Neural progenitor cell (in vitro differentiated cells): ENCODE measurements at regions not wholly inside any gene's neighbourhood (a gene's known extent, or its start where the extent isn't known, plus 50 kb on each side); places are given as distances from the start of the nearest gene placed in this dataset.

ENCODE experiments used
- DNase-seq: peaks from one replicate; pipeline ENCODE4 v3.0.0-alpha.2; 2016; ENCODE audit warnings: low spot score
- H2AFZ ChIP-seq: fragments of 200-600 bp; sonication (generic); replicated peaks from 2 replicates; pipeline ENCODE4 v1.6.1; 2016; ENCODE audit warnings: antibody characterized with exemption
- H3F3A ChIP-seq: fragments of 200-600 bp; sonication (generic); 2 replicates; pipeline ENCODE4 v1.6.1; 2016; ENCODE audit warnings: antibody characterized with exemption, low read depth
- H3K27ac ChIP-seq: fragments of 200-600 bp; sonication (generic); 2 replicates; pipeline ENCODE4 v1.5.1; 2016; ENCODE audit warnings: mild to moderate bottlenecking
- H3K27me3 ChIP-seq: fragments of 200-600 bp; sonication (generic); 2 replicates; pipeline ENCODE4 v1.6.1; 2016; ENCODE audit warnings: mild to moderate bottlenecking, moderate library complexity
- H3K36me3 ChIP-seq: fragments of 200-600 bp; sonication (generic); 2 replicates; pipeline ENCODE4 v1.5.1; 2016
- H3K4me1 ChIP-seq: fragments of 200-600 bp; sonication (generic); 2 replicates; pipeline ENCODE4 v1.6.1; 2016; ENCODE audit warnings: mixed run types
- H3K4me2 ChIP-seq: fragments of 200-600 bp; sonication (generic); 2 replicates; pipeline ENCODE4 v1.6.1; 2016
- H3K4me3 ChIP-seq: fragments of 200-600 bp; sonication (generic); 2 replicates; pipeline ENCODE4 v1.5.1; 2016
- H3K79me2 ChIP-seq: fragments of 200-600 bp; sonication (generic); 2 replicates; pipeline ENCODE4 v1.6.1; 2016; ENCODE audit warnings: low read depth
- H3K9ac ChIP-seq: fragments of 200-600 bp; sonication (generic); 2 replicates; pipeline ENCODE4 v1.6.1; 2016
- H3K9me3 ChIP-seq: fragments of 200-600 bp; sonication (generic); 2 replicates; pipeline ENCODE4 v1.5.1; 2016; ENCODE audit warnings: low read depth
- H4K20me1 ChIP-seq: fragments of 200-600 bp; sonication (generic); 2 replicates; pipeline ENCODE4 v1.6.1; 2016; ENCODE audit warnings: low read depth
- H3K27ac Mint-ChIP-seq: 3 replicates; pipeline ENCODE4 v1.8.0; 2021; ENCODE audit warnings: mixed read lengths
- H3K27me3 Mint-ChIP-seq: 2 replicates; pipeline ENCODE4 v1.8.0; 2022; ENCODE audit warnings: low read depth, mild to moderate bottlenecking, inconsistent platforms, moderate library complexity, mixed read lengths; ENCODE audit not compliant: insufficient read depth
- H3K36me3 Mint-ChIP-seq: 3 replicates; pipeline ENCODE4 v1.8.0; 2021; ENCODE audit warnings: mixed read lengths
- H3K4me1 Mint-ChIP-seq: 3 replicates; pipeline ENCODE4 v1.8.0; 2021; ENCODE audit warnings: mixed read lengths
- H3K4me3 Mint-ChIP-seq: 3 replicates; pipeline ENCODE4 v1.8.0; 2021; ENCODE audit warnings: mild to moderate bottlenecking, moderate library complexity, mixed read lengths
- H3K9me3 Mint-ChIP-seq: 3 replicates; pipeline ENCODE4 v1.8.0; 2020; ENCODE audit warnings: mixed read lengths
- CTCF ChIP-seq: fragments of 200-600 bp; sonication (generic); IDR thresholded peaks from 2 replicates; pipeline ENCODE4 v1.5.1; 2017; ENCODE audit warnings: antibody characterized with exemption, mild to moderate bottlenecking
- EZH2 ChIP-seq: fragments of 200-600 bp; sonication (generic); IDR thresholded peaks from 2 replicates; pipeline ENCODE4 v1.6.1; 2017; ENCODE audit warnings: antibody characterized with exemption, mild to moderate bottlenecking, moderate library complexity
- EZH2phosphoT487 ChIP-seq: fragments of 200-600 bp; sonication (generic); IDR thresholded peaks from 2 replicates; pipeline ENCODE4 v1.6.1; 2017; ENCODE audit warnings: antibody characterized with exemption

- no peaks in the 10 kb centered on the region for H3K4me1 ChIP-seq
- no peaks in the 10 kb centered on the region for H3K36me3 Mint-ChIP-seq
Measured at GRCh38 chr4:63644396-63644795, 764.9 kb downstream of the TECRL start.

GRCh38 chr4:63637270-63637669, 772.0 kb downstream of the TECRL start:
- no peak for DNase-seq
- no peak for TF ChIP-seq EZH2phosphoT487
- no peak for TF ChIP-seq CTCF
- TF ChIP-seq EZH2: no peak
- no peak overlapping the region for H3K27ac Mint-ChIP-seq
- Histone ChIP-seq H3F3A (no peaks in the 10 kb centered on the region), H2AFZ (no peak overlapping the region), H3K27me3 (no peaks in the 10 kb centered on the region), H3K4me2 (no peak overlapping the region), H3K9ac (no peak overlapping the region), H3K4me1 (no peaks in the 10 kb centered on the region), H3K9me3 (no peaks in the 10 kb centered on the region), H3K36me3 (no peaks in the 10 kb centered on the region), H3K4me3 (no peak overlapping the region), H4K20me1 (no peaks in the 10 kb centered on the region), H3K79me2 (no peaks in the 10 kb centered on the region), H3K27ac (no peak overlapping the region)
- H3K4me1 Mint-ChIP-seq: no peaks in the 10 kb centered on the region
- no peak overlapping the region for H3K4me3 Mint-ChIP-seq
- no peaks in the 10 kb centered on the region for H3K36me3 Mint-ChIP-seq
- no peaks in the 10 kb centered on the region for H3K27me3 Mint-ChIP-seq
- H3K9me3 Mint-ChIP-seq: no peaks in the 10 kb centered on the region

More at GRCh38 chr4:63644396-63644795, 764.9 kb downstream of the TECRL start:
- Histone ChIP-seq H3K9me3 (no peaks in the 10 kb centered on the region), H3K79me2 (no peaks in the 10 kb centered on the region), H2AFZ (no peak overlapping the region), H3K27ac (no peak overlapping the region), H3K27me3 (no peaks in the 10 kb centered on the region), H3K9ac (no peak overlapping the region), H3K4me3 (no peak overlapping the region), H3K36me3 (no peaks in the 10 kb centered on the region), H3K4me2 (no peak overlapping the region), H3F3A (no peaks in the 10 kb centered on the region), H4K20me1 (no peaks in the 10 kb centered on the region)
- no peaks in the 10 kb centered on the region for H3K4me1 Mint-ChIP-seq
- H3K27me3 Mint-ChIP-seq: no peaks in the 10 kb centered on the region
- H3K27ac Mint-ChIP-seq: no peak overlapping the region
- TF ChIP-seq CTCF (no peak), EZH2 (no peak), EZH2phosphoT487 (no peak)
- H3K4me3 Mint-ChIP-seq: no peak overlapping the region
- no peaks in the 10 kb centered on the region for H3K9me3 Mint-ChIP-seq
- no peak for DNase-seq

GRCh38 chr4:63632858-63633257, 776.4 kb downstream of the TECRL start:
- no peak overlapping the region for H3K9ac ChIP-seq
- Mint-ChIP-seq H3K4me1 (no peaks in the 10 kb centered on the region), H3K9me3 (no peaks in the 10 kb centered on the region), H3K4me3 (no peak overlapping the region), H3K36me3 (no peaks in the 10 kb centered on the region), H3K27me3 (no peaks in the 10 kb centered on the region), H3K27ac (no peak overlapping the region)
- no peaks in the 10 kb centered on the region for H3K27me3 ChIP-seq
- H3K4me3 ChIP-seq: no peak overlapping the region
- no peak overlapping the region for H3K27ac ChIP-seq
- no peaks in the 10 kb centered on the region for H3K9me3 ChIP-seq
- H3K4me2 ChIP-seq: no peak overlapping the region
- H4K20me1 ChIP-seq: no peaks in the 10 kb centered on the region
- DNase-seq: no peak
- H3K4me1 ChIP-seq: no peaks in the 10 kb centered on the region
- TF ChIP-seq CTCF: no peak
- no peak for TF ChIP-seq EZH2
- TF ChIP-seq EZH2phosphoT487: no peak
- H3K36me3 ChIP-seq: no peaks in the 10 kb centered on the region
- no peaks in the 10 kb centered on the region for H3K79me2 ChIP-seq
- no peak overlapping the region for H2AFZ ChIP-seq
- H3F3A ChIP-seq: no peaks in the 10 kb centered on the region
